ENCODE measurements at regions not wholly inside any gene's neighbourhood (a gene's known extent, or its start where the extent isn't known, plus 50 kb on each side); places are given as distances from the start of the nearest gene placed in this dataset.

DNA sequence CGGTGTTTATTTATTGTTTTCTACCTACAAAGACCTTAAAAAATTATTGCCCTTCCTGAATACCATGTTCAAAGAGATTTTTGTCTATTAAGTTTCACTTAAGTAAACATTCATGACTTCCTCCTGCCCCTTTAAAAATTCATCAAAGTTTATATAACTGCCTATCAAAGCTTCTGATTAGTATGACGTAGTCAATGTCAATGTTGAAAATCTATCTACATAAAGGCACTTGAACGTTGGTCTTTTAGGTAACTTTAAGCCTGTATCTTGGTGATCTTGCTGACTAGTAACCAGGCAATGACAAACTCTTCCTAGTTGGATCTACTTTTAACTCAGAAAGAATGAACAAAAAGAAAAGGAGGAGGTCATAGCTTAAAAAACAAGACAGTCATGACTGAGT is 97.2 kb downstream of the MAIP1 start:
- Histone ChIP-seq H3K27me3 (no peaks in the 10 kb centered on the region), H3K9me3 (no peaks in the 10 kb centered on the region), H3K4me3 (no peak overlapping the region), H3K36me3 (no peaks in the 10 kb centered on the region), H3K27ac (no peak overlapping the region), H3K4me1 (no peaks in the 10 kb centered on the region)
- TF ChIP-seq, protein P1, sequence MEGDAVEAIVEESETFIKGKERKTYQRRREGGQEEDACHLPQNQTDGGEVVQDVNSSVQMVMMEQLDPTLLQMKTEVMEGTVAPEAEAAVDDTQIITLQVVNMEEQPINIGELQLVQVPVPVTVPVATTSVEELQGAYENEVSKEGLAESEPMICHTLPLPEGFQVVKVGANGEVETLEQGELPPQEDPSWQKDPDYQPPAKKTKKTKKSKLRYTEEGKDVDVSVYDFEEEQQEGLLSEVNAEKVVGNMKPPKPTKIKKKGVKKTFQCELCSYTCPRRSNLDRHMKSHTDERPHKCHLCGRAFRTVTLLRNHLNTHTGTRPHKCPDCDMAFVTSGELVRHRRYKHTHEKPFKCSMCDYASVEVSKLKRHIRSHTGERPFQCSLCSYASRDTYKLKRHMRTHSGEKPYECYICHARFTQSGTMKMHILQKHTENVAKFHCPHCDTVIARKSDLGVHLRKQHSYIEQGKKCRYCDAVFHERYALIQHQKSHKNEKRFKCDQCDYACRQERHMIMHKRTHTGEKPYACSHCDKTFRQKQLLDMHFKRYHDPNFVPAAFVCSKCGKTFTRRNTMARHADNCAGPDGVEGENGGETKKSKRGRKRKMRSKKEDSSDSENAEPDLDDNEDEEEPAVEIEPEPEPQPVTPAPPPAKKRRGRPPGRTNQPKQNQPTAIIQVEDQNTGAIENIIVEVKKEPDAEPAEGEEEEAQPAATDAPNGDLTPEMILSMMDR (IDR thresholded peaks at IDR 0.05): no peak
- TF ChIP-seq POLR2A (IDR thresholded peaks at IDR 0.05): no peak
- 74 to 76% methylated on average over 3 of the region's 3 CpGs for WGBS, 2 donors
- DNase-seq (ENCODE audit: low spot score in 2 of 2): no peak

DNA sequence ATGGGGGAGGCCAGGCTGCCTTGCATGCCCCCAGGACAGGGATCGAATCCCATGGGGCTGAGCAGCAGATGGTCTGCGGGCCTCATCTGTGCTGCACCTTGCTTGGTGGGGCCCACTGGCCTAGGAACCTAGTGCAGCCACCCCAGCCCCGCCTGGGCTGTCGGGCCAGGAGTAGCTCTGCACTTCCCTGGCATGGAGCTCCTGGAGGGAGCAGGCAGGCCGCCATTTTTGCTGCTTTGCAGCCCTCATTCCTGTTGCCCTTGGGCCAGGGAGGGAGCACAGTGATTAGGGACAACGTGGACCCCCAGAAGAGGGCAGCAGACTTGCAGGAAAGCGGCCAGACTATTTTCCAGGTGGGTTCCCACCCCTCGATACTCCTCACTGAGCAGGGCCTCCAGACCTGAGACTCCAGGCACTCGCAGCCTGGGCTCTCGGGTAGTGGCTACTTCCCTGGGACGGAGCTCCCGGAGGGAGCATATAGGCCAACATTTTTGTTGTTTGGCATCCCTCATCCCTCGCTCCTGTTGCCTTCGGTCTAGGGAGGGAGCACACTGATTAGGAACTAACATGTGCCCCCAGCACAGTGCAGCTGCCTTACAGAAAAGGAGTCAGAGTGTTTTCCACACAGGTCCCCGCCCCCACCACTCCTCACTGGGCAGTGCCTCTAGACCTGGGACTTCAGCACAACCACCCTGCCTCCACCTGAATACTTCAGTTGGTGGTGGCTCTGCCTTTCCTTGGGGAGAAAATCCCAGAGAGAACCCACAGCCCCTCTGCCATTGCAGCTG is 99.5 kb downstream of the MAIP1 start:
- no peak overlapping the region for H3K27ac ChIP-seq
- no peaks in the 10 kb centered on the region for H3K36me3 ChIP-seq
- TF ChIP-seq, protein P1 (IDR thresholded peaks at IDR 0.05): no peak
- TF ChIP-seq EP300 (IDR thresholded peaks at IDR 0.05) (no peak), POLR2A (IDR thresholded peaks at IDR 0.05) (no peak)
- no peak overlapping the region for H3K4me3 ChIP-seq
- WGBS, 2 donors: 83 to 84% methylated on average over 10 to 13 of the region's 15 CpGs
- DNase-seq (ENCODE audit: low spot score in 2 of 2): no peak
- no peaks in the 10 kb centered on the region for H3K27me3 ChIP-seq
- no peaks in the 10 kb centered on the region for H3K4me1 ChIP-seq
- H3K9me3 ChIP-seq: peaks cover 0 to 3% (median 0%) of the 10 kb centered on the region in 4 donors

DNA sequence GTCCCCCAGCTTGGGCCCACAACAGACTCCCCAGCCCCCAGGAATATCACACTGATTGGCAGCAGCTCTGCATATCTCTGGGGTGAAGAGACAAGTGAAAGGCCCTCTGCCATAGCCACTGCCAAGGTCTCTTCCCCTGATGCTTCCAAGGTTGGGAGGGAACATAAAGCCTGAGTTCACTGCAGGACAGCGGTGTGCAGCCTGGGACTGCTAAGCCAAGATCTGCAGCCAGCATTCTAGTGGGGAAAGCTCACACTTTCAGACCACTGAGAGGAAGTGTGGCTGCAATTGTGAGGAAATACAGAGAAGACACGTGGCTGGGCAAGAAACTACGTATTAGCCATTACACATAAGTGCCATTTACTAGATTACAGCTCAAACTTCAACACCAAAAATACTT is 100.7 kb downstream of the MAIP1 start:
- Histone ChIP-seq H3K4me3 (no peak overlapping the region), H3K4me1 (no peaks in the 10 kb centered on the region), H3K27ac (no peak overlapping the region), H3K9me3 (peaks cover 0 to 3% (median 0%) of the 10 kb centered on the region in 4 donors), H3K27me3 (no peaks in the 10 kb centered on the region), H3K36me3 (no peaks in the 10 kb centered on the region)
- TF ChIP-seq, protein P1 (IDR thresholded peaks at IDR 0.05): no peak
- no peak for TF ChIP-seq EP300 (IDR thresholded peaks at IDR 0.05)
- TF ChIP-seq POLR2A (IDR thresholded peaks at IDR 0.05): no peak
- DNase-seq (ENCODE audit: low spot score in 2 of 2): no peak
- 51 to 63% methylated on average over 3 of the region's 3 CpGs for WGBS, 2 donors

DNA sequence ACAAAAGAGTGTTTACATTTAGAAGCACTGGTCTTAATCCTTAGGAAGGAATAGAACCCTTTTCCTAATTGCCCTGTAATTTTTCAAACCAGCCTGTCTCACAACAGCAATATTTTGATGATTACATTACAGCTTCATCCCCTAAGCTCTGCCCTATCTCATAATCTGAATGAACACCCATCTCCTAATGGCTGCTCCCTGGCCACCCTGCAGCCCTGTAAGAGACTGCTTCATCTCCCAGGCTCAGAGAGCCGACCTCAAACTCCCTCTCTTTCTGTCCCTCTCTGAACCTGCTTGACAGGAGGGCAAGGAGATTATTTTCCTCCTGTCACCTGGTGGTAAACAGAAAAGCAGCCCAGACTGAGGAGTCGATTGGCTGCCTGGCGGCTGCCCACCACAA is 107.8 kb downstream of the MAIP1 start:
- WGBS, 2 donors: 75 to 79% methylated on average over 3 of the region's 3 CpGs

DNA sequence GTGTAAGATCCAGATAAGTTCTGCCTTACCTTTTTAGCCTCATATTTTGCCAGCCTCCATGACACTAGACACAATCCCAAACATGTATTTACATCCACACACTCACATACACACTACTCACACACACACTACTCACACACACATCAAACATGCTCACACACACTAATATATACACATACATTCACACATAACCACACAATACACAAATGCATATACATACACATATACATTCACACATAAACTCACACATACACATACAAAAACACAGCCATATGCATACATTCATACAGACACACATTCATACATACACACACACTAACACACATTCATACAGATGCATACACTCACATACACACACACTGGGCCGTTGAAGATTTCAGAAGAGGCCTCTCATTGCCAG is 109.5 kb downstream of the MAIP1 start:
- WGBS, 2 donors: 58 to 66% methylated on average over 1 of the region's 1 CpG

More for the DNA sequence above, 107.8 kb downstream of the MAIP1 start:
- no peaks in the 10 kb centered on the region for H3K4me1 ChIP-seq
- H3K27ac ChIP-seq: no peak overlapping the region
- H3K9me3 ChIP-seq: peaks cover 0 to 2% (median 0%) of the 10 kb centered on the region in 4 donors
- H3K27me3 ChIP-seq: no peaks in the 10 kb centered on the region
- DNase-seq (ENCODE audit: low spot score in 2 of 2): no peak
- TF ChIP-seq EP300 (IDR thresholded peaks at IDR 0.05) (no peak), POLR2A (IDR thresholded peaks at IDR 0.05) (no peak)
- TF ChIP-seq, protein P1 (IDR thresholded peaks at IDR 0.05): no peak
- H3K4me3 ChIP-seq: no peak overlapping the region
- no peaks in the 10 kb centered on the region for H3K36me3 ChIP-seq

More for the DNA sequence above, 109.5 kb downstream of the MAIP1 start:
- no peaks in the 10 kb centered on the region for H3K9me3 ChIP-seq
- H3K4me3 ChIP-seq: no peak overlapping the region
- no peak for DNase-seq (ENCODE audit: low spot score in 2 of 2)
- no peaks in the 10 kb centered on the region for H3K27me3 ChIP-seq
- no peak overlapping the region for H3K27ac ChIP-seq
- no peaks in the 10 kb centered on the region for H3K36me3 ChIP-seq
- H3K4me1 ChIP-seq: no peaks in the 10 kb centered on the region
- no peak for TF ChIP-seq EP300 (IDR thresholded peaks at IDR 0.05)

Measured in tibial nerve (tissue), 4 donors.